ENCODE measurements at regions not wholly inside any gene's neighbourhood (a gene's known extent, or its start where the extent isn't known, plus 50 kb on each side); places are given as distances from the start of the nearest gene placed in this dataset.

- TF ChIP-seq, protein P1, sequence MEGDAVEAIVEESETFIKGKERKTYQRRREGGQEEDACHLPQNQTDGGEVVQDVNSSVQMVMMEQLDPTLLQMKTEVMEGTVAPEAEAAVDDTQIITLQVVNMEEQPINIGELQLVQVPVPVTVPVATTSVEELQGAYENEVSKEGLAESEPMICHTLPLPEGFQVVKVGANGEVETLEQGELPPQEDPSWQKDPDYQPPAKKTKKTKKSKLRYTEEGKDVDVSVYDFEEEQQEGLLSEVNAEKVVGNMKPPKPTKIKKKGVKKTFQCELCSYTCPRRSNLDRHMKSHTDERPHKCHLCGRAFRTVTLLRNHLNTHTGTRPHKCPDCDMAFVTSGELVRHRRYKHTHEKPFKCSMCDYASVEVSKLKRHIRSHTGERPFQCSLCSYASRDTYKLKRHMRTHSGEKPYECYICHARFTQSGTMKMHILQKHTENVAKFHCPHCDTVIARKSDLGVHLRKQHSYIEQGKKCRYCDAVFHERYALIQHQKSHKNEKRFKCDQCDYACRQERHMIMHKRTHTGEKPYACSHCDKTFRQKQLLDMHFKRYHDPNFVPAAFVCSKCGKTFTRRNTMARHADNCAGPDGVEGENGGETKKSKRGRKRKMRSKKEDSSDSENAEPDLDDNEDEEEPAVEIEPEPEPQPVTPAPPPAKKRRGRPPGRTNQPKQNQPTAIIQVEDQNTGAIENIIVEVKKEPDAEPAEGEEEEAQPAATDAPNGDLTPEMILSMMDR (conservative IDR thresholded peaks at IDR 0.05; ENCODE audit: low read depth, low read length), result no peak
- no peak for TF ChIP-seq EZH2 (IDR thresholded peaks at IDR 0.05; ENCODE audit: borderline replicate concordance, low read depth, low read length, poor library complexity, severe bottlenecking)
Measured at GRCh38 chr10:65350611-65351010, 1575.2 kb upstream of the LRRTM3 start.

All from A673 (cell line).